ENCODE measurements at regions not wholly inside any gene's neighbourhood (a gene's known extent, or its start where the extent isn't known, plus 50 kb on each side); places are given as distances from the start of the nearest gene placed in this dataset.
"Not testable (repeated sequence)": the region's sequence is repeated elsewhere in the genome, so short reads cannot be mapped to it uniquely, and the experiment has no call there.

- TF ChIP-seq POLR2AphosphoS5 (IDR thresholded peaks at IDR 0.05; ENCODE audit: insufficient read depth in 1 of 2, low read depth in 1 of 2) (no peak), CTCF (IDR thresholded peaks at IDR 0.05) (no peak), POLR2A (IDR thresholded peaks at IDR 0.05) (no peak)
- H3K36me3 ChIP-seq = no peaks in the 10 kb centered on the region
- intact Hi-C loops (cut with DNase I) = no loop called here
- no peaks in the 10 kb centered on the region for H3K9me3 ChIP-seq
- H3K27ac ChIP-seq = no peak overlapping the region
- H3K4me3 ChIP-seq = no peak overlapping the region
- H3K4me1 ChIP-seq = no peaks in the 10 kb centered on the region
- H3K27me3 ChIP-seq = no peaks in the 10 kb centered on the region
- no peak for DNase-seq (ENCODE audit: extremely low spot score in 2 of 2)
Observed at GRCh38 chr13:91245288-91245687, 102.2 kb upstream of the MIR17HG start.

GRCh38 chr13:91247768-91248167 lies 99.7 kb upstream of the MIR17HG start:
- Histone ChIP-seq H3K36me3 (no peaks in the 10 kb centered on the region), H3K9me3 (no peaks in the 10 kb centered on the region), H3K27ac (no peak overlapping the region), H3K4me3 (no peak overlapping the region), H3K4me1 (no peaks in the 10 kb centered on the region), H3K27me3 (no peaks in the 10 kb centered on the region)
- no peak for DNase-seq (ENCODE audit: extremely low spot score in 2 of 2)
- TF ChIP-seq CTCF (IDR thresholded peaks at IDR 0.05) = no peak
- TF ChIP-seq POLR2A (IDR thresholded peaks at IDR 0.05) = no peak
- TF ChIP-seq POLR2AphosphoS5 (IDR thresholded peaks at IDR 0.05; ENCODE audit: insufficient read depth in 1 of 2, low read depth in 1 of 2) = no peak
- intact Hi-C loops (cut with DNase I) = no loop called here

- Histone ChIP-seq H3K4me1 (no peaks in the 10 kb centered on the region), H3K36me3 (no peaks in the 10 kb centered on the region), H3K9me3 (no peaks in the 10 kb centered on the region), H3K4me3 (no peak overlapping the region), H3K27me3 (no peaks in the 10 kb centered on the region), H3K27ac (no peak overlapping the region)
- TF ChIP-seq POLR2A (IDR thresholded peaks at IDR 0.05) (no peak), CTCF (IDR thresholded peaks at IDR 0.05) (no peak), POLR2AphosphoS5 (IDR thresholded peaks at IDR 0.05; ENCODE audit: insufficient read depth in 1 of 2, low read depth in 1 of 2) (no peak)
- no peak for DNase-seq (ENCODE audit: extremely low spot score in 2 of 2)
- intact Hi-C loops (cut with DNase I) = no loop called here
Observed at GRCh38 chr13:91248249-91248648, 99.2 kb upstream of the MIR17HG start.

- H3K27me3 ChIP-seq = no peaks in the 10 kb centered on the region
- no peaks in the 10 kb centered on the region for H3K9me3 ChIP-seq
- no peaks in the 10 kb centered on the region for H3K4me1 ChIP-seq
- intact Hi-C loops (cut with DNase I) = no loop called here
- TF ChIP-seq POLR2AphosphoS5 (IDR thresholded peaks at IDR 0.05; ENCODE audit: insufficient read depth in 1 of 2, low read depth in 1 of 2) = no peak
- TF ChIP-seq POLR2A (IDR thresholded peaks at IDR 0.05) = no peak
- no peak for TF ChIP-seq CTCF (IDR thresholded peaks at IDR 0.05)
- no peak overlapping the region for H3K27ac ChIP-seq
- no peak overlapping the region for H3K4me3 ChIP-seq
- no peak for DNase-seq (ENCODE audit: extremely low spot score in 2 of 2)
- H3K36me3 ChIP-seq = no peaks in the 10 kb centered on the region
Observed at GRCh38 chr13:91249370-91249769, 98.1 kb upstream of the MIR17HG start.

GRCh38 chr13:91249861-91250260 lies 97.6 kb upstream of the MIR17HG start:
- Histone ChIP-seq H3K36me3 (no peaks in the 10 kb centered on the region), H3K9me3 (no peaks in the 10 kb centered on the region), H3K4me3 (no peak overlapping the region), H3K4me1 (no peaks in the 10 kb centered on the region), H3K27me3 (no peaks in the 10 kb centered on the region), H3K27ac (no peak overlapping the region)
- TF ChIP-seq POLR2AphosphoS5 (IDR thresholded peaks at IDR 0.05; ENCODE audit: insufficient read depth in 1 of 2, low read depth in 1 of 2) (no peak), POLR2A (IDR thresholded peaks at IDR 0.05) (no peak), CTCF (IDR thresholded peaks at IDR 0.05) (no peak)
- intact Hi-C loops (cut with DNase I) = no loop called here
- DNase-seq (ENCODE audit: extremely low spot score in 2 of 2) = no peak

GRCh38 chr13:91251573-91251972 lies 95.9 kb upstream of the MIR17HG start:
- intact Hi-C loops (cut with DNase I); DNase-seq (ENCODE audit: extremely low spot score in 2 of 2): not testable (repeated sequence)

More at GRCh38 chr13:91251573-91251972, 95.9 kb upstream of the MIR17HG start:
- H3K4me1 ChIP-seq, H3K27ac ChIP-seq, H3K9me3 ChIP-seq, H3K4me3 ChIP-seq, H3K36me3 ChIP-seq, H3K27me3 ChIP-seq: not testable (repeated sequence)

All from vagina (tissue), 2 donors.